ENCODE measurements at regions not wholly inside any gene's neighbourhood (a gene's known extent, or its start where the extent isn't known, plus 50 kb on each side); places are given as distances from the start of the nearest gene placed in this dataset.

DNA sequence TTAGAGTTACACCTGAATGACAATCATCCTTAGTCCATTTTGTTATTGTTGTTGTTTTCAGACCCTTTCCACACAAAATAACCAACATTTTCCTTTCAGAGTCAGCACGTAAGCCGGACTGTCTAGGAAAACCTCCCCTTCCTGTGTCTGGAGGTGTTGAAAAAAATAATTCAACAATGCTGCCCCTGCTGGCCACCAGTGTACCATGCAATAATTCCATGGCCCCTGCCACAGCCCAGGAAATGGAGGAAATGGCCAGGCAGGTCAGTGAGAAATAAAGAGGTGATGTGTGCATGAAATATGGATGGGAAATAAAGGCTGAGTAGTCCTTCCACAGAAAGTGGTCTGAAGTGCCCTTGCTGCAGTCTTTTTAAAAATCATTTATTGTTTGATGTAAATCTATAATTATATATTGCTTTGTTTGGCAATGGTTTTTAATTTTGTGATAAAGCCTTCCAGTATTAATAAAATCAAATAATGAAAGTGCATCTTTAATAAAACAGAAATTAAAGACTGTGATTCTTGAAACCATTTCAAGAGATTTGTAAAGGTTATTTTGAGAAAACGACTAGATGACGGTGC lies 152.8 kb upstream of the PAPPA start:
- TF ChIP-seq, protein P1, sequence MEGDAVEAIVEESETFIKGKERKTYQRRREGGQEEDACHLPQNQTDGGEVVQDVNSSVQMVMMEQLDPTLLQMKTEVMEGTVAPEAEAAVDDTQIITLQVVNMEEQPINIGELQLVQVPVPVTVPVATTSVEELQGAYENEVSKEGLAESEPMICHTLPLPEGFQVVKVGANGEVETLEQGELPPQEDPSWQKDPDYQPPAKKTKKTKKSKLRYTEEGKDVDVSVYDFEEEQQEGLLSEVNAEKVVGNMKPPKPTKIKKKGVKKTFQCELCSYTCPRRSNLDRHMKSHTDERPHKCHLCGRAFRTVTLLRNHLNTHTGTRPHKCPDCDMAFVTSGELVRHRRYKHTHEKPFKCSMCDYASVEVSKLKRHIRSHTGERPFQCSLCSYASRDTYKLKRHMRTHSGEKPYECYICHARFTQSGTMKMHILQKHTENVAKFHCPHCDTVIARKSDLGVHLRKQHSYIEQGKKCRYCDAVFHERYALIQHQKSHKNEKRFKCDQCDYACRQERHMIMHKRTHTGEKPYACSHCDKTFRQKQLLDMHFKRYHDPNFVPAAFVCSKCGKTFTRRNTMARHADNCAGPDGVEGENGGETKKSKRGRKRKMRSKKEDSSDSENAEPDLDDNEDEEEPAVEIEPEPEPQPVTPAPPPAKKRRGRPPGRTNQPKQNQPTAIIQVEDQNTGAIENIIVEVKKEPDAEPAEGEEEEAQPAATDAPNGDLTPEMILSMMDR (IDR thresholded peaks at IDR 0.05) = peak; percentile 43
- Histone ChIP-seq H3K4me1 (no peaks in the 10 kb centered on the region), H3K27me3 (no peaks in the 10 kb centered on the region), H3K36me3 (no peaks in the 10 kb centered on the region), H3K4me3 (no peak overlapping the region), H3K9me3 (no peaks in the 10 kb centered on the region), H3K27ac (no peak overlapping the region)
- DNase-seq (no peak), ATAC-seq (peak; percentile 71)
- intact Hi-C loops (cut with DNase I) = no loop called here

DNA sequence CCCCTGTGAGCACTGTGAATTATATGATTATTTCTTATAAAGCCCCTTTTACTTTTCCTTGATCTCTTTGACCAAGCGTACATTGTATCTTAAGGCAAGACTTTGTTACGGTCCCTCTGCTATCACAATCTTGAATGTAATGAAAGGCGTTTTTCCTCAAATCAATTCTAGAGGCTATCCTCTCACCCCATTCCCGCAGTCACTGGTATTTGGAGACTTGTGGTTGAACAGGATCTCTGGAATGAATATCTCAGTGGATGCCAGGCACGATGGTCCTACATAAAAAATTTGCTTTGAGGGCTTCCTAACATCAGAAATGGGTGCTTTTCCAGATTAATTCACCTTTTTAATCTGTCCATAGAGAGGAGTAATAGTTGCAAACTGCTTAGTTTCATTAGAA lies 151.4 kb upstream of the PAPPA start:
- intact Hi-C loops (cut with DNase I) = no loop called here
- H3K4me3 ChIP-seq = no peak overlapping the region
- no peaks in the 10 kb centered on the region for H3K9me3 ChIP-seq
- ATAC-seq (no peak), DNase-seq (no peak)
- no peak overlapping the region for H3K27ac ChIP-seq
- H3K4me1 ChIP-seq = no peaks in the 10 kb centered on the region
- no peaks in the 10 kb centered on the region for H3K27me3 ChIP-seq
- no peaks in the 10 kb centered on the region for H3K36me3 ChIP-seq
- TF ChIP-seq, protein P1 (IDR thresholded peaks at IDR 0.05) = no peak

DNA sequence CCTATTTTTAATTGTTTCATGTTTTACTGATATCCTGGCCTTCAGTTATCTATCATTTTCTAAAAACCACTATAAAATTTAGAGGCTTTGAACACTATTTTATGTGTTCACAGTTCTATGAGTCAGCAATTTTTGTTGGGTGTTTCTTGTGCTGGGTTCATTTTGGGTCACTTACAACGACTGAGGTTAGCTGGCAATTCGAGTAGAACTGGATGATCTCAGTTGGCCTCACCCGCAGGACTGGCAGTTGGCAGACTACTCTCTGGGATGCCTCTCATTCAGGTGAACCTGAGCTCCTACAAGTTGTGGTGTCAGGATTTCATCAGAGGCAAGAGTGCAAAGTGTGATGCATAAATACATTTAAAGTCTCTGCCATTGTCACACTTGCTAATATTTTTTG lies 151.0 kb upstream of the PAPPA start:
- ATAC-seq (no peak), DNase-seq (no peak)
- intact Hi-C loops (cut with DNase I) = no loop called here

DNA sequence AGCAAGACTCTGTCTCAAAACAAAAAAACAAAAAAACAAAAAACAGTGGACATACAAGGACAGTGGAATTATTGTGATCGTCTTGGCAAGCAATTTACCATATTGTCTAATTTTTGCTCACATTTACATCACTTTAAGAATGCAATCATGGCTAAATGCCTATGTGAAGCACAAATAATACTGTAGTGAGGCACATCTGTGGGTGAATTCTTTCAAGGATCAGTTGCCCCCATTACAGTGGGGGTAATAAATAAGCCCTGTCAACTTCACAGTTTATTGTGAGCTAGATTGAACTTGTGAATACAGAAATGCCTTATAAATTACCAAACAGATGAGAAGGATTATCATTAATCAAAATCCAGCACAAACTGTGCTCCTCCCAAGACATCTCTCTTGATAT lies 150.2 kb upstream of the PAPPA start:
- H3K9me3 ChIP-seq = no peaks in the 10 kb centered on the region
- no peak overlapping the region for H3K27ac ChIP-seq
- no peak for DNase-seq
- intact Hi-C loops (cut with DNase I) = no loop called here
- no peak overlapping the region for H3K4me3 ChIP-seq
- ATAC-seq = no peak
- TF ChIP-seq, protein P1 (IDR thresholded peaks at IDR 0.05) = no peak
- no peaks in the 10 kb centered on the region for H3K36me3 ChIP-seq
- no peaks in the 10 kb centered on the region for H3K27me3 ChIP-seq
- no peaks in the 10 kb centered on the region for H3K4me1 ChIP-seq

More for the DNA sequence above, 151.0 kb upstream of the PAPPA start:
- no peaks in the 10 kb centered on the region for H3K36me3 ChIP-seq
- no peaks in the 10 kb centered on the region for H3K27me3 ChIP-seq
- TF ChIP-seq, protein P1 (IDR thresholded peaks at IDR 0.05) = no peak
- H3K9me3 ChIP-seq = no peaks in the 10 kb centered on the region
- H3K27ac ChIP-seq = no peak overlapping the region
- H3K4me1 ChIP-seq = no peaks in the 10 kb centered on the region
- no peak overlapping the region for H3K4me3 ChIP-seq

DNA sequence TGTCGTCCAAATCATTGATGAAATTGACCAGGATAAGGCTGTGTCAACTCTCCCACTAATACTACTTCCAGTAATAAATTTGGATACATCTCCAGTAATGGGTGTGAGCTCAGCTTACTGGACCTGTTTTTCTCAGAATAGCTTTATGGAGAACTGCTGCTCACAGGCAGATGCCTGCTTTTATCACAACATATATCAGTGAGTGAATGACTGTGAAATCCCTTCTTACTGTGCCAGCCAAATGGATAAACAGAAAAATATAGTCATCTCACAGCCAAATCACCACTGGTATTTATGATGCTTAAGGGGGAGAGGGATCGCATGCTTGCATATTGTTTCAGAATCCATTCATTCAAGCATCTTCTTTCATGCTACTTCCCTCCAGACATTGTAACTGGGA lies 148.4 kb upstream of the PAPPA start:
- Histone ChIP-seq H3K36me3 (no peaks in the 10 kb centered on the region), H3K9me3 (no peaks in the 10 kb centered on the region), H3K4me3 (no peak overlapping the region), H3K4me1 (no peaks in the 10 kb centered on the region), H3K27ac (no peak overlapping the region), H3K27me3 (no peaks in the 10 kb centered on the region)
- intact Hi-C loops (cut with DNase I) = no loop called here
- DNase-seq = no peak
- ATAC-seq = no peak
- TF ChIP-seq, protein P1 (IDR thresholded peaks at IDR 0.05) = no peak

DNA sequence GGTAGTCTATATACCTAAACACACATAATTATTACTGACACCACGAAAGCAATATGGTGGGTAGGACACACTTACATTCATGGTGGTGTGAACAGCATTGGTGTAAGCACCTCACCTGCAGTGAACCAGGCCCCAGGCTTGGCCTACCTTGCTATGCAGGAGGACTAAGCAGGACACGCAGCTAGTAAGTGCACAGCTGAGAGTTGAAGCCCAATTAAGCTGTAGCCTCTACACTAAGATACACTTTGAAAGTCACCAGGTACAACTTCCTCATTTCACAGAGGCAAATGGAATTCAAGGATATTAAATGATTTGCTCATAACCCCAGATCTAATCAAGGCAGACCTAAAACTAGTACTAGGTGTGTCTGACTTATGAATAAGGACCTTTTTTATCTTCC lies 145.8 kb upstream of the PAPPA start:
- no peaks in the 10 kb centered on the region for H3K27me3 ChIP-seq
- H3K9me3 ChIP-seq = no peaks in the 10 kb centered on the region
- H3K4me3 ChIP-seq = no peak overlapping the region
- no peaks in the 10 kb centered on the region for H3K36me3 ChIP-seq
- DNase-seq (no peak), ATAC-seq (no peak)
- intact Hi-C loops (cut with DNase I) = no loop called here
- H3K27ac ChIP-seq = no peak overlapping the region
- H3K4me1 ChIP-seq = no peaks in the 10 kb centered on the region
- TF ChIP-seq, protein P1 (IDR thresholded peaks at IDR 0.05) = no peak

Data from upper lobe of right lung (tissue), 1 donor.